MG63 (cell line): ENCODE measurements at regions not wholly inside any gene's neighbourhood (a gene's known extent, or its start where the extent isn't known, plus 50 kb on each side); places are given as distances from the start of the nearest gene placed in this dataset.
"Not testable (repeated sequence)": the region's sequence is repeated elsewhere in the genome, so short reads cannot be mapped to it uniquely, and the experiment has no call there.

Experiments
- DNase-seq: peaks from one replicate; pipeline ENCODE4 v3.0.0-alpha.2; 2020
- H3K27me3 ChIP-seq: fragments of 250-450 bp; sonication (Bioruptor Pico); 2 replicates; pipeline ENCODE4 v1.5.1; 2020; ENCODE audit warnings: mild to moderate bottlenecking, moderate library complexity
- H3K36me3 ChIP-seq: fragments of 250-450 bp; sonication (Bioruptor Pico); 2 replicates; pipeline ENCODE4 v1.5.1; 2020; ENCODE audit warnings: mild to moderate bottlenecking, moderate library complexity
- H3K4me3 ChIP-seq: fragments of 250-450 bp; sonication (Bioruptor Pico); 2 replicates; pipeline ENCODE4 v1.5.1; 2020; ENCODE audit warnings: mild to moderate bottlenecking, moderate library complexity
- H3K9me3 ChIP-seq: fragments of 250-450 bp; sonication (Bioruptor Pico); 2 replicates; pipeline ENCODE4 v1.5.1; 2020; ENCODE audit warnings: mild to moderate bottlenecking, moderate library complexity

DNA sequence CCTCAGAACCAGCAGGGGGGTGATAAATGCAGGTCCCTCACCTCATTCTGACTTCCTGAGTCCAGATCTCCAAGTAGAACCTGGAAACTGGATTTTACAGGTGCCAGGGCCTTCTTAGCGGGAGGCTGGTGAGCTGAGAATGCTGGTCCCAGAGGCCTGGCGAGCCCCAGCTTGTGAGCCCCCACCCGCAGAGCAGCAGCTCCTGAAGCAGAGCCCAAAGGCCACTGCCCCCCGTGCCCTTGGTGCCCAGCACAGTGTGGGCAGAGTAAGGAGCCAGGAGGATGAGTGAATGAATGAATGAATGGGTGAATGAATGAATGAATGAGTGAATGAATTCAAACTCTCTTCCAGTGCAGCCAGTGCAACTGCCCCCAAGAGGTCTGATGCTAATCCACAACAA, 142.4 kb upstream of the FOXD4L5 start:
- H3K4me3 ChIP-seq, H3K27me3 ChIP-seq, DNase-seq, H3K9me3 ChIP-seq, H3K36me3 ChIP-seq: not testable (repeated sequence)

DNA sequence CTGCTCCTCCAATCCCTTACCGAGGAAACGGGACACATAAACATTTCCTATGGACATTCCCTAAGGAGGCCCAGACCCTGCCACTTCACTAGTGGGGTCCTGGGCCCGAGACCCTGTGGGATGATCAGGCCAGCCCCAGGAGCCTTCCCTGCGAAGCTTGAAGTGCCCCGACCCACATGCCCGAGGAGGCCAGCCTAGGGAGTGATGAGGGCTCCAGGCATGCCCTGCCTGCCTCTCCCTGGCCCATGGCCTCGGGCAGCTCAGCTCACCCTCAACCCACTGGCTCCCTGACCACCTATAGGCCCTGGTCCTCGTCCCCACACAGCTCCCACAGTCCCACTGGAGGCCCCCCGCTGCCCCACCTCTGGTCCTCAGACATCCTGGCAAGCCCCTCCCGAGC, 141.8 kb upstream of the FOXD4L5 start:
- not testable (repeated sequence) for H3K36me3 ChIP-seq, DNase-seq, H3K4me3 ChIP-seq, H3K27me3 ChIP-seq, H3K9me3 ChIP-seq

DNA sequence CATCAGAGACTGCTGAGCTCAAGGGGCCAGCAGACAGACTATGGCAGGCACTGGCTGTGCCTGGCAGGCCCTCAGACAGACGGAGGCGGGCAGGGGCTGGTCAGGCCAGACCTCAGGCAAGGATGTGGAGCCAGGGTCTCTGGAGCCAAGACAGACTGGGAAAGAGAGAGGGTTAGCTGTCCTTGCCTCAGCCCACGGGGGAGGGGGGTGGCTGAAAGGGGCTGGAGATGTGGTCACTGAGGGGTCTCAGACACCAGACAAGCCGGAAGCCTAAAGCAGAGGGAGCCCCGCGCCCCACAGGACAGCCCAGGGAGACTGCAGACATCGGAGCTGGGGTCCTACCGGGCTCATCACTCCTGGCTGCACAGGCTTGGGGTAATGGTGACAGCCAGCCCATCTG, 141.2 kb upstream of the FOXD4L5 start:
- Histone ChIP-seq H3K27me3 (no peaks in the 10 kb centered on the region), H3K36me3 (no peaks in the 10 kb centered on the region), H3K9me3 (no peaks in the 10 kb centered on the region), H3K4me3 (no peak overlapping the region)
- DNase-seq, result no peak

DNA sequence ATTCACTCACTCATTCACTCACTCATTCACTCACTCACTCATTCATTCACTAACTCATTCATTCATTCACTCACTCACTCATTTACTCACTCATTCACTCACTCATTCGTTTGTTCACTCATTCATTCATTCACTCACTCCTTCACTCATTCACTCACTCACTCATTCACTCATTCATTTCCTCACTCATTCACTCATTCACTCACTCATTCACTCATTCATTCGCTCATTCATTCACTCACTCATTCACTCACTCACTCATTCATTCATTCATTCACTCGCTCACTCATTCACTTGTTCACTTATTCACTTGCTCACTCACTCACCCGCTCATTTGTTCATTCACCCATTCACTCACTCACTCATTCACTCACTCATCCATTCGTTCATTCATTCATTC, 140.2 kb upstream of the FOXD4L5 start:
- not testable (repeated sequence) for H3K27me3 ChIP-seq, DNase-seq, H3K9me3 ChIP-seq, H3K36me3 ChIP-seq, H3K4me3 ChIP-seq

DNA sequence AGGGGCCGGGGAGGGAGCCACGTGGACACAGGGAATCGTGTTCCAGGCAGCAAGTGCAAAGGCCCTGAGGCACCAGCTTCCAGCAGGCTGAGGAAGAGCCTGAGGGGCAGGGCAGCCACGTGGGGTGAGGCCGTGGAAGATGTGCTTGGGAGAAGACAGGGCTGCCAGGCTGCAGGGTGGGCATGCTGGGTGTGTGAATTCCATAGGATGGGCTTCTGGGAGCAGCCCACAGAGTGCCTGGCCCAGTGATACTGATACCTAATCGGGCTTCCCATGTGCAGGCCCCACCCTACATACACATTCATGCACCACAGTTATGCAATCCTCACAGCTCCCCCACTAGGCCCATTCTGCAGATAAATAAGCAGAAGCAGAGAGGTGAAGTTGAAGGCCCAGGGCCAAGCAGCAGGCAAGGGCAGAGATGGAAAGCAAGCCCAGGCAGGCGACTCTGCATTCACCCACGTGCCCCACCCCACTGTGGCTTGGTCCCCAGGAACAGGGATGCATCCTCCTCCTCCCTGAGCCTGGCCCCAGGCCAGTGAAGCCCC, 139.5 kb upstream of the FOXD4L5 start:
- H3K4me3 ChIP-seq, H3K27me3 ChIP-seq, H3K9me3 ChIP-seq, DNase-seq, H3K36me3 ChIP-seq: not testable (repeated sequence)

DNA sequence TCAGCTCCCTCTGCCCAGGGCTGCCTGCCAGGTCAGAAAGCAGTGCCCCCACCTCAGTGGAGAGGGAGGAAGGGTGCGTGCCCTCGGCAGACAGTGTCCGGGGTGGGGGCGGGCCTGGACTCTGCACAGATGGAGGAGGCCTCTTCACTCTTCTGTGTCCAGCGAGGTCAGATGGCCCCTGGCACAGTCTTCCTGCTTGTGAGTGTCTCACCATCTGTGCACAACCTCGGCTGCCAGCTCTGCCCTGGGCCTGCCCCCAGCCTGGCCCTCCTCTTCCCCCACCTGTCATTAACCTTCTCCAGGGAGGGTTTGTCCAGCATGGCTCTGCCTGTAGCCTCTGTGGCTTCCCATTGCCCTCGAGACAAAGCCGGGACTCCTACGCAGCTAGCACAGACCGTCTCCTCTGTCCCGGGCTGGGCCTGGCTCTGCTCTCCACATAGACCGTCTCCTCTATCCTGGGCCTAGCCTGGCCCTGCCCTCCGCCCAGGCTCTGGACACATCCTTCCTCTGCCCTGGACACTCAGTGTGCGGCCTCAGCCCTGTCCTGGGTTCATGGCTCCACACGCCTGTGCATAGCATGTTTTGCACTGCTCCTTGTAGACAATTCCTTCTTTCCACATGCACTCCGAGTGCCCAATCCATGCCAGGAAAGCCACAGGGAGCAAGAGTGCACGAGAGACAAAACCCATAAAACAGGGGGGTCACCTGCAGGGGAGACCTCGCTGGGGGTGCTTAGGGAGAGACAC, 138.9 kb upstream of the FOXD4L5 start:
- not testable (repeated sequence) for H3K4me3 ChIP-seq, H3K36me3 ChIP-seq, H3K9me3 ChIP-seq, H3K27me3 ChIP-seq
- peak; percentile 2 for DNase-seq

DNA sequence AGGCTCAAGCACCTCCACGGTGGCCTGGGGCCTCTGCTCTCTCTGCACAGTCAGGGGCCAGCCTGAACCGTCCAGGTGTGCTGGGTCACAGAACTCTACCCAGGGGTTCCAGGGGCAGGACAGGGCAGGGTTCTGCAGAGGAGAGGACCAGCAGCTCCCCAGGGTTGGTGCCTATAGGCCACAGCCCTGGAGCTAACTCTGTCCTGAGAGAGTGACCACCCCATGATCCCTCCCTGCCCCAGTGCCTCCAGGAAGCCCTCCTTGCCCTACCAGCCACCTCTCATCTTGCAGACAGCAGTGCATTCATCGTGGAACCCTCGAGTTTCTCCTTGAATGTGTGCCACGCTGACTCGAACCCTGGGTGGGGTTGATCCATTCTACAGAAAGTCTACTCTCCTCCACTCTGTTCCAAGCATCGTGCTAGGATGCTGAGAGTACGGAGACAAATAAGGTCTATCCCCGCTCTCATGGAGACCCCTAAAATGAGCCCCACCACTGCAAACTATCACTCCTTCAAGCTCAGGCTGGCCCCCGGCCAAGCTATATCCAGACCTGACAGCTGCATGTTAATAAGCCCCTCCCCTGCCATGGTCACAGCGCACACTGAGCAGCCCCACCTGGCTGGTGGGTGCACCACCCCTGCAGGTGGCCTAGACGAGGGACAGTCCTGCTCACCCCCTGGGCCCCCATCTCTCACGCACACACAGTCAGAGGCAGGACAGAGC, 138.1 kb upstream of the FOXD4L5 start:
- H3K27me3 ChIP-seq, H3K9me3 ChIP-seq, H3K36me3 ChIP-seq, H3K4me3 ChIP-seq, DNase-seq: not testable (repeated sequence)

DNA sequence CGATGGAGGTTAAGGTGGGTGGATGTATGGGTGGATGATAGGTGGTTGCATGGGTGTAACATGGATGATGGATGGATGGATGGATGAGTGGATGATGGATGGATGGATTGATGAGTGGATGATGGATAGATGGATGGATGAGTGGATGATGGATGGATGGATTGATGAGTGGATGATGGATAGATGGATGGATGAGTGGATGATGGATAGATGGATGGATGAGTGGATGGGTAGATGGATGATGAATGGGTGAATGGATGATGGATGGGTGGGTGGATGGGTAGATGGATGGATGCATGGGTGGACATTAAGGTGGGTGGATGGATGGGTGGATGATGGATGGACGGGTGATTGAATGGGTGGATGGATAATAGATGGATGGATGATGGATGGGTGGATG, 136.5 kb upstream of the FOXD4L5 start:
- not testable (repeated sequence) for H3K9me3 ChIP-seq, DNase-seq, H3K4me3 ChIP-seq, H3K27me3 ChIP-seq, H3K36me3 ChIP-seq

DNA sequence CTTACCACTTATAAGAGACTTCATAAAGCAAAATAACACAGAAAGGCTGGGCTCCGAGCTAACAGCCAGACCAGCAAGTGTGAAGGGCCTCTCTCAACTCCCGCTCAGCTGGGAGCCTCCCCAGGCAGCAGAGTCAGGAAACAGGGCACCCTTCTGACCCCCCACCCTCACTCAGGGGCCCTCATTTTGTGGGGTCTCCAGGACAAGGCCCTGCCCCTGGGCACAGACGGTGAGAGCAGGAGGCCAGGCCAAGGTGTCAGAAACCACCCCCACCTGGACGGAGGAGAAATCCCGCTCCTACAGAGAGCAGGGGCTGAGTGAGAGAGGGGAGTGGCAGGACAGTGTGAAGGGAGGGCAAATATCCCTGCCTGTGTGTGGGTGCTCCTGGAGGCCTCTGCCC, 135.8 kb upstream of the FOXD4L5 start:
- Histone ChIP-seq H3K36me3 (no peaks in the 10 kb centered on the region), H3K4me3 (no peak overlapping the region), H3K27me3 (no peaks in the 10 kb centered on the region), H3K9me3 (no peaks in the 10 kb centered on the region)
- DNase-seq, result no peak

DNA sequence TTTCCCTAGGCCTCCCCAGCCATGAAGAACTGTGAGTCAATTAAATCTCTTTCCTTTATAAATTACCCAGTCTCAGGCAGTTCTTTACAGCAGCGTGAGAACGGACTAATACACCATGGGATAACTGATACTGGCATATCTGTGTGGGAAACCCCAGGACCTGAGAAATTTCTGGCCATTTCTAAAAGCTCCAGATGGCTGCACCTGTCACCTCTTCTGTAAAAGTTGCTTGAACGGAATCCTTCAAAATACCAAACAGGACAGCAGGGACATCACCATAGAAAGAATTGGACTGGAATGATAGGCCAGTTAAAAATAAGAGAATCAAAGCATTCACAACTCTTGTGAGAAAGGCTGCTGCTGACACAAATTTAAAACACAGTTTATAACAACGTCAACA, 134.0 kb upstream of the FOXD4L5 start:
- DNase-seq, H3K36me3 ChIP-seq: not testable (repeated sequence)

DNA sequence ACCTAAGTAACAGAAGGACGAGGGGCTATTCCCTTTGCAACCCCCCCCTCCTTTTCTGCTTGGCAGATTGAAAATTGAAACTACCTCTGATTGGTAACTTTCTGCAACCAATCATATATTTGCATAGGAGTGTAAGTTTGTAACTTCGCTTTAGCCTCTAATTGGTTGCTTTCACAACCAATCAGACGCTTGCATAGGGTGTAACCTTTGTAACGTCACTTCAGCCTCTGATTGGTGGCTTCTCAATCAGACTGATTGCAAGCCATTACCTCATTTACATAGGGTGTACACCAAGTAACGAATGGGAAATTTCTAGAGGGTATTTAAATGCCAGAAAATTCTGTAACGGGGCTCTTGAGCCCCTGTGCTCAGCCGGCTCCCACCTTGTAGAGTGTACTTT, 131.9 kb upstream of the FOXD4L5 start:
- H3K36me3 ChIP-seq, H3K9me3 ChIP-seq, H3K27me3 ChIP-seq, DNase-seq, H3K4me3 ChIP-seq: not testable (repeated sequence)

More for the DNA sequence above, 134.0 kb upstream of the FOXD4L5 start:
- not testable (repeated sequence) for H3K9me3 ChIP-seq, H3K27me3 ChIP-seq, H3K4me3 ChIP-seq

DNA sequence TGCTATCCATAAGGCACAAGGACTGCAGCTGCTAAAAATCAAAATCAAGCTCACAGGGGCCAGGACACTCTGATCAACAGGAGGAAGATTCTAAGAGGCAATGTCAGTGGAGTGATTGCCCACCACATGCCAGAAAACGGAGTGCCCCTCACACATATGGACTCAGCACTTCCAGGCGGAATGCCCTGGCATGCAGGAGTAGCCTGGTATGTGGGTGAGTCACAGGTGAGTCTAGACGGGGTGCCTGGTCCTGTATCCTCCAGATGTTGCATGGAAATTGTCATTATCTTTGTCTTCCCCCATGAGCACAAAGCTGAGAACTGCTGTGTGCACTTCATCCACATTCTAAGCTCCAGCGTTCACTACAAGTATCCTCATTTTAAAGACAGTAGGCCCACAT, 129.2 kb upstream of the FOXD4L5 start:
- not testable (repeated sequence) for DNase-seq, H3K9me3 ChIP-seq, H3K27me3 ChIP-seq, H3K36me3 ChIP-seq, H3K4me3 ChIP-seq

DNA sequence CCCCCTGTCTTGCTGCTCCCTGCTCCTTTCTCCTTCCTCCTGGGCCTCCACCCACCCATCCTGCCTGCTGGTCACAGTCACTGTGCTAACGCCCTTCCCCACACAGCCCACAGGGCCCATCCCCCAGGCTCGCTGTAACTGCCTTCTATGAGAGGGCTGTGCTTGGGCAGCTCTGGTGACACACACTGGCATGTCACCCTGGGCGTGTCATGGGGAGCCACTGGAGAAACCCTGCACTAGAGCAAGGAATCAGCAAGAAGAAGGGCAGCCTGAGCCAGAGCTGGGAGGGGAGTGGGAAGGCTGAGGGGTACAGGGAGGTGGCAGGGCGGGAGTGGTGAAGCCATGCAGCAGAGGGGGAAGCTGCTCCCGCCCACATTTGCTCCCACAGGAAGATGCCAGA, 128.4 kb upstream of the FOXD4L5 start:
- H3K27me3 ChIP-seq, H3K36me3 ChIP-seq, DNase-seq, H3K4me3 ChIP-seq, H3K9me3 ChIP-seq: not testable (repeated sequence)

DNA sequence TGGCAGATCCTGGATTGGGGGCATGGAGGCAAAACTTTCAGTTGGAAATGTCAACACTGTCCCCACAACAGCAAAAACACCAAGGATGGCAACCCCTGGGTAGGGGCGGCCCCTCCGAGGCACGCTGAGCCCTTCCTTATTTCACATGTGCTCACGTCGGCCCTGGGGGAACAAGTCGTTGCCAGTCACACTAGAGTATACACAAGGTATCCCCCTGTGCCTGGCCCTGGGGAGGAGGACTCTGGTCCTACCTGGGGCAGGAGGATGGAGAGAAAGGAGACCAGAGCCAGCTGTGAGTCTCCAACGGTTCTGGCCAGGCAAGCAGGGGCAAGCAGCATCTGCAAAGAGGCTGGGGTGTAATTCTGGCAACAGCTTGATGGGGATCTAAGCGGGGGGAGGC, 126.9 kb upstream of the FOXD4L5 start:
- Histone ChIP-seq H3K36me3 (no peaks in the 10 kb centered on the region), H3K27me3 (no peaks in the 10 kb centered on the region), H3K9me3 (no peaks in the 10 kb centered on the region), H3K4me3 (no peak overlapping the region)
- no peak for DNase-seq

DNA sequence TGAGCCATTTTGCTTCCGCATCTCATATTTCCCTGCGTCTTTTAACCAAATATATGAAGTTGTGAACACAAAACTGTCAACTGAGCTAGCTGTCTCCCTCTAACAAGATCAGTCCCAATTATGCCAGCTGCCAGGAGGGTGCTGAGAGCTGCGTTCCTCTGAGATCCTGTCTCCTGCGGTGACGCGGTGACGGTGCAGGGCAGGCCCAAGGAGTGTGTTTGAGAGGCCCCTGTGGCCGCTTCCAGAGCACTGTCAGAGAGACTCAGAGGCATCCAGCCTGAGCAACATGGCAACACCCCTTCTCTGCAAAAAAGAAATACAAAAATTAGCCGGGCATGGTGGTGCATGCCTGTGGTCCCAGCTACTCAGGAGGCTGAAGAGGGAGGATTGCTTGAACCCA, 126.3 kb upstream of the FOXD4L5 start:
- Histone ChIP-seq H3K9me3 (no peaks in the 10 kb centered on the region), H3K4me3 (no peak overlapping the region), H3K36me3 (no peaks in the 10 kb centered on the region), H3K27me3 (no peaks in the 10 kb centered on the region)
- no peak for DNase-seq

DNA sequence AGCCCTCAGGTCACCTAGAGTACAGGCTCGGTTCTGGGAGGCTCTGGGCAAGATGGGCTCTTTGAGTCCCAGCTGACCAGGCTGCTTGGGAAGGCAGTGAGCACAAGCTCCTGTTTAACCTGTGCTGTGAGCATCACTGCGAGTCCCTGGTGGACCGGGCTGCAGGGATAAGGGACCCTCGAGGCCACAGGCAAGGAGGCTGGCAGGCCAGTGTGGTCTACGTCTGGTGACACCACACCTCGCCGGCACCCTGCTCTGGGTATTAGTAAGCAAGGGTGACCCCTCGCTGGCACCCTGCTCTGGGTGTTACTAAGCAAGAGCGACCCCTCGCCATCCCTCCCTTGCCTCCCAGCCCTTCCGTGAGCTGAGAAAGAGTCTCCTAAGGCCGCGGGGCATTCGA, 125.9 kb upstream of the FOXD4L5 start:
- no peaks in the 10 kb centered on the region for H3K27me3 ChIP-seq
- no peak for DNase-seq
- H3K36me3 ChIP-seq, result no peaks in the 10 kb centered on the region
- H3K4me3 ChIP-seq, result no peak overlapping the region
- H3K9me3 ChIP-seq, result no peaks in the 10 kb centered on the region

DNA sequence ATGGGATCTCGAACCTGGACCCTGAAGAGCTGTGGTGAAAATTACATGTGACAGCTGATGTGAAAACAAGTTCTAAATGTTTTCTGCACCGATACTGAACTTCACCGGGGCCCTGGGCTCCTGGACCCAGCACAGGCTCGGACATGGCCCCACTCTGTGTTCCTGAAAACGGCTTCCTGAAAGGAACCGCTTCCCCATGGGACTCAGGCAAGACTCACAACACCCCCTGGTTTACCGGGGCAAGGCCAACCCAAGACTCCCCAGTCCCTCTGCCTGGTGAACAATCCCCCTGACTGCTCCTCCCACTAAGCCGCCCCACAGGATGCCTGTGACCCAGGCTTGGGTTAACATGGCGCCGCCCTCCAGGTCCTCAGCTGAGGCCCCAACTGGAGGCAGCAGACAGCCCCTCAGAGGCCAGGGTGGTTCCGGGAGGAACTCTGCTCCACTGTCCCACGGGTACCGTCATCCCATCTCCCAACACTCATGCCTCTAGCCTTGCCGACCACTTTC, 124.5 kb upstream of the FOXD4L5 start:
- Histone ChIP-seq H3K36me3 (no peaks in the 10 kb centered on the region), H3K27me3 (no peaks in the 10 kb centered on the region), H3K4me3 (no peak overlapping the region), H3K9me3 (no peaks in the 10 kb centered on the region)
- no peak for DNase-seq

DNA sequence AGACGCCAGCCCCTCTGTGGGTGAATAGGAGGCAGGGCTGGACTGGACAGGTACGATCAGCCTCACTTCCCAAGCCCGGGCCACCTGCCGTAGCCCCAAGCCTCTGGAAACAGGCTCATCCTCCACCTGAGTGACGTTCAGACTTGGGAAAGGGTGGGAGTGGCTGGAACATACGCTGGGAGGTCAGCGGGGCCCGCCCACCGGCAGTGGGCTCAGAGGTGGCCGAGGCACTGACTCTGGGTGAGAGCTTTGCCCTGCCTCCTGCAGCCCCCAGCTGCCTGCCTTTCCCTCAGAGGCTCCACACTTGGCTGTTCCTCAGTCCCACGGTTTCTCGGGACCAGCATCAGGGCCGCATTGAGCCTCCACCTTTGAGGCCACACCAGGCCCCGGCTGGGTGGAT, 123.8 kb upstream of the FOXD4L5 start:
- H3K36me3 ChIP-seq, H3K4me3 ChIP-seq, H3K9me3 ChIP-seq, H3K27me3 ChIP-seq, DNase-seq: not testable (repeated sequence)
